ENCODE measurements at regions not wholly inside any gene's neighbourhood (a gene's known extent, or its start where the extent isn't known, plus 50 kb on each side); places are given as distances from the start of the nearest gene placed in this dataset.

DNA sequence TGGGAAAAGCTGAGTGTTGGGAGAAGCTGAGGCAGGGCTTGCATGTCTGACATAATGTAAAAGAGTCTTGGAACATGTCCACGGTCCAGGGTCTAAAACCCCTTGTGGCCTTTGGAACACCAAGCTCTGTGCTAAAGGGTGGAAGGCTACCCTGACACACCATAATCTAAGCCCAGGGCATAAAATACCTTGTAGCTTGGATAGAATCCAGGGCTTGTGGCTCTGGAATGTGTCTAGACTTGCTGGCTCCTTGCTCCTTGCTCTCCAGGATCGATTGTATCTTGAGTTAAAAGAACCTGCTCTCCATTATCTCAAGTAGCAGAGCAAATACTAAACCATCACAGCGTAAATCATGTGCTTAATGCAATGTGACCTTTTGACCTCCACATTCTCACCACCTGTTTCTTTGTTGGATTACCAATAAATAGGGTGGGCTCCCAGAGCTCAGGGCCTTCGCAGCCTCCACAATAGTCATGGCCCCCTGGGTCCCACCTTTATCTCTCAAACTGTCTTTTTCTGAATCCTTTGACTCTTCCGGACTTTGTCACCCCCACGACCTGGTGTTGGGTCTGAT lies 232.6 kb upstream of the CHORDC1 start:
- TF ChIP-seq EP300 (IDR thresholded peaks at IDR 0.05; ENCODE audit: borderline replicate concordance): peak; percentile 45; the same call in 1 of the 2 replicates

DNA sequence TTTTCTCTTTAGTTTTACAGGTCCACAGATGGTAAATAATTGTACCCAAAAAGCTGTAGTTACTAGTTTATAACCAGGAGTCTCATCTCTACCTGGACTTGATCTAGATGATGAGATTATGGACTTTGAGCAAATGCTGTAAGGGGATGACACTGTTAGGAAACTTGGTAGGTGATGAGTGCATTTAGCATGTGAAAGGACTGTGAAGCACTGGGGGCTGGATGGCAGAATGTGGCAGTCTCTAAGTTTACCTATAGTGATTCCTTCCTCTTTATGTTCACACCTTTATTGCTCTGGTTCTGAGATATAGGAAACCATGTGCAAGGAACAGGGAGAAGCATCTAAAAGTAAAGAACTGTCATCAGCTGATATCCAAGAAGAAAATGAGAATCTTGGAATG lies 230.7 kb upstream of the CHORDC1 start:
- TF ChIP-seq TEAD4 (IDR thresholded peaks at IDR 0.05) (no peak), YY1 (IDR thresholded peaks at IDR 0.05; ENCODE audit: low read depth) (no peak), CEBPB (IDR thresholded peaks at IDR 0.05) (no peak), RAD21 (IDR thresholded peaks at IDR 0.05; ENCODE audit: low read depth) (no peak), TAF1 (IDR thresholded peaks at IDR 0.05; ENCODE audit: low read depth) (no peak), TCF12 (IDR thresholded peaks at IDR 0.05; ENCODE audit: low read depth) (no peak), EGR1 (IDR thresholded peaks at IDR 0.05) (no peak), CREB1 (IDR thresholded peaks at IDR 0.05; ENCODE audit: low read depth) (no peak), NFIC (IDR thresholded peaks at IDR 0.05) (no peak), EP300 (IDR thresholded peaks at IDR 0.05; ENCODE audit: borderline replicate concordance) (no peak), FOXM1 (IDR thresholded peaks at IDR 0.05; ENCODE audit: borderline replicate concordance, low read depth) (no peak), ZBTB7A (IDR thresholded peaks at IDR 0.05; ENCODE audit: low read depth) (no peak)
- TF ChIP-seq, protein P1, sequence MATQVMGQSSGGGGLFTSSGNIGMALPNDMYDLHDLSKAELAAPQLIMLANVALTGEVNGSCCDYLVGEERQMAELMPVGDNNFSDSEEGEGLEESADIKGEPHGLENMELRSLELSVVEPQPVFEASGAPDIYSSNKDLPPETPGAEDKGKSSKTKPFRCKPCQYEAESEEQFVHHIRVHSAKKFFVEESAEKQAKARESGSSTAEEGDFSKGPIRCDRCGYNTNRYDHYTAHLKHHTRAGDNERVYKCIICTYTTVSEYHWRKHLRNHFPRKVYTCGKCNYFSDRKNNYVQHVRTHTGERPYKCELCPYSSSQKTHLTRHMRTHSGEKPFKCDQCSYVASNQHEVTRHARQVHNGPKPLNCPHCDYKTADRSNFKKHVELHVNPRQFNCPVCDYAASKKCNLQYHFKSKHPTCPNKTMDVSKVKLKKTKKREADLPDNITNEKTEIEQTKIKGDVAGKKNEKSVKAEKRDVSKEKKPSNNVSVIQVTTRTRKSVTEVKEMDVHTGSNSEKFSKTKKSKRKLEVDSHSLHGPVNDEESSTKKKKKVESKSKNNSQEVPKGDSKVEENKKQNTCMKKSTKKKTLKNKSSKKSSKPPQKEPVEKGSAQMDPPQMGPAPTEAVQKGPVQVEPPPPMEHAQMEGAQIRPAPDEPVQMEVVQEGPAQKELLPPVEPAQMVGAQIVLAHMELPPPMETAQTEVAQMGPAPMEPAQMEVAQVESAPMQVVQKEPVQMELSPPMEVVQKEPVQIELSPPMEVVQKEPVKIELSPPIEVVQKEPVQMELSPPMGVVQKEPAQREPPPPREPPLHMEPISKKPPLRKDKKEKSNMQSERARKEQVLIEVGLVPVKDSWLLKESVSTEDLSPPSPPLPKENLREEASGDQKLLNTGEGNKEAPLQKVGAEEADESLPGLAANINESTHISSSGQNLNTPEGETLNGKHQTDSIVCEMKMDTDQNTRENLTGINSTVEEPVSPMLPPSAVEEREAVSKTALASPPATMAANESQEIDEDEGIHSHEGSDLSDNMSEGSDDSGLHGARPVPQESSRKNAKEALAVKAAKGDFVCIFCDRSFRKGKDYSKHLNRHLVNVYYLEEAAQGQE (IDR thresholded peaks at IDR 0.05; ENCODE audit: low read depth): no peak
- TF ChIP-seq, protein P2, sequence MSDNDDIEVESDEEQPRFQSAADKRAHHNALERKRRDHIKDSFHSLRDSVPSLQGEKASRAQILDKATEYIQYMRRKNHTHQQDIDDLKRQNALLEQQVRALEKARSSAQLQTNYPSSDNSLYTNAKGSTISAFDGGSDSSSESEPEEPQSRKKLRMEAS (IDR thresholded peaks at IDR 0.05): no peak
- TF ChIP-seq, protein P3, sequence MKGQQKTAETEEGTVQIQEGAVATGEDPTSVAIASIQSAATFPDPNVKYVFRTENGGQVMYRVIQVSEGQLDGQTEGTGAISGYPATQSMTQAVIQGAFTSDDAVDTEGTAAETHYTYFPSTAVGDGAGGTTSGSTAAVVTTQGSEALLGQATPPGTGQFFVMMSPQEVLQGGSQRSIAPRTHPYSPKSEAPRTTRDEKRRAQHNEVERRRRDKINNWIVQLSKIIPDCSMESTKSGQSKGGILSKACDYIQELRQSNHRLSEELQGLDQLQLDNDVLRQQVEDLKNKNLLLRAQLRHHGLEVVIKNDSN (IDR thresholded peaks at IDR 0.05): no peak

DNA sequence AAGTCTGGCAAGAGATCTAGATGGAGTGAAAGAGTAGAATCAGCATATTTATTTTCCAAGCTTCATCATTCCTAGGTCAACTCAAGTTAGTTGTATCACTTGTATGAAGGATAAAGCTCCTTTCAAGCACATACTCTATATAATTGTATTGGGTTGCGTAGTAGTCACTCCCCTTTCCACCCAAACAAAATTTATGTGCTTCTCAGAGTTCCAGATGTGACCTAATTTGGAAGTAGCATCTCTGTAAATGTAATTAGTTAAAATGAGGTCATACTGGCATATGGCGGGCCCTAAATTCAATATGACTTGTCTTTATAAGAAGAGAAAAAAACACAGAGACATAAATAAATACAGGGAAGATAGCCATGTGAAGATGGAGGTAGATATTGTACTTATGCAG lies 226.8 kb upstream of the CHORDC1 start:
- no peak for TF ChIP-seq EGR1 (IDR thresholded peaks at IDR 0.05)

DNA sequence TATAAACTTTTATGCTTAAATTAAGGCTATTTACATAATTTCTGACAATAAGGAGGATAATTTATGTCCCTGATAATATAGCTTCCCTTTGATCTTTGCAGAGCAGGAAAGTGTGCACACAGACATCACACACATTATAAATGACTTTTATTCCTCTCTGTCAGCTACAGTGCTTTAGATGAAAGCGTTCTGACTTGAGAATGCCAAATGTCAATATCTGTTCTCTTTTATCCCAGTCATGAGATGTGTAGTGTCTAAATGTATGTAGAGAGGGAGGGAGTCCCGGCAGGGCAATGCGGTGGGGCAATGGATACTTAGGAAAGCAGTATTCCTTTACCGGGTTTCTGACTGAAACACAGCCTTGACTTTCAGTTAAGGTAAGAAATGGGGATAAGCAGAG lies 225.4 kb upstream of the CHORDC1 start:
- TF ChIP-seq EGR1 (IDR thresholded peaks at IDR 0.05) (no peak), TAF1 (IDR thresholded peaks at IDR 0.05; ENCODE audit: low read depth) (no peak), EP300 (IDR thresholded peaks at IDR 0.05; ENCODE audit: borderline replicate concordance) (no peak), CEBPB (IDR thresholded peaks at IDR 0.05) (no peak), TCF12 (IDR thresholded peaks at IDR 0.05; ENCODE audit: low read depth) (no peak), FOXM1 (IDR thresholded peaks at IDR 0.05; ENCODE audit: borderline replicate concordance, low read depth) (no peak), CREB1 (IDR thresholded peaks at IDR 0.05; ENCODE audit: low read depth) (no peak), YY1 (IDR thresholded peaks at IDR 0.05; ENCODE audit: low read depth) (no peak), TEAD4 (IDR thresholded peaks at IDR 0.05) (no peak), NFIC (IDR thresholded peaks at IDR 0.05) (no peak), RAD21 (IDR thresholded peaks at IDR 0.05; ENCODE audit: low read depth) (no peak)
- TF ChIP-seq, protein P2 (IDR thresholded peaks at IDR 0.05): no peak
- TF ChIP-seq, protein P1 (IDR thresholded peaks at IDR 0.05; ENCODE audit: low read depth): no peak
- TF ChIP-seq, protein P3 (IDR thresholded peaks at IDR 0.05): no peak

DNA sequence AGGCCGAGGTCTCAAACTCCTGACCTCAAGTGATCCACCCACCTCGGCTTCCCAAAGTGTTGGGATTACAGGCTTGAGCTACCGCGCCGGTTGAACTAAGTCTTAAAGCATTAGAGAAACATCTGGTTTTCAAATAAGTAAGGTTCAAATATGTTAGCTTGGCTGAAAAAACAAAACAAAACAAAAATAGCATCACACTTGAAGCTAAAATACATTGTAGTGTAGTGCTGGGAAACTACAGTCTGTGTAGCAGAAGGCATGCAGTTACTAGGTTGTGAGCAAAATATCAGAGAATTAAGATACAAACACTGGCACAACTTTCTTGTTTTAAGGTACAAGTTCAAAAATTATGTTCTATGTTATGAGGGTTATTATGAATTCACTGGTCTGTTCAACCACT lies 224.8 kb upstream of the CHORDC1 start:
- no peak for TF ChIP-seq EGR1 (IDR thresholded peaks at IDR 0.05)
- TF ChIP-seq, protein P2 (IDR thresholded peaks at IDR 0.05): no peak
- TF ChIP-seq, protein P1 (IDR thresholded peaks at IDR 0.05; ENCODE audit: low read depth): no peak
- TF ChIP-seq, protein P3 (IDR thresholded peaks at IDR 0.05): no peak
- no peak for TF ChIP-seq FOXM1 (IDR thresholded peaks at IDR 0.05; ENCODE audit: borderline replicate concordance, low read depth)
- TF ChIP-seq RAD21 (IDR thresholded peaks at IDR 0.05; ENCODE audit: low read depth): no peak
- no peak for TF ChIP-seq CEBPB (IDR thresholded peaks at IDR 0.05)
- TF ChIP-seq TCF12 (IDR thresholded peaks at IDR 0.05; ENCODE audit: low read depth): no peak
- TF ChIP-seq EP300 (IDR thresholded peaks at IDR 0.05; ENCODE audit: borderline replicate concordance): no peak
- no peak for TF ChIP-seq TEAD4 (IDR thresholded peaks at IDR 0.05)
- no peak for TF ChIP-seq NFIC (IDR thresholded peaks at IDR 0.05)
- TF ChIP-seq ZBTB7A (IDR thresholded peaks at IDR 0.05; ENCODE audit: low read depth): no peak
- no peak for TF ChIP-seq CREB1 (IDR thresholded peaks at IDR 0.05; ENCODE audit: low read depth)
- no peak for TF ChIP-seq TAF1 (IDR thresholded peaks at IDR 0.05; ENCODE audit: low read depth)
- TF ChIP-seq YY1 (IDR thresholded peaks at IDR 0.05; ENCODE audit: low read depth): no peak

All from Ishikawa (cell line).